NCI-H146 treated with DMSO at 0.1 percent for 48 hours (cell line): ENCODE measurements at regions not wholly inside any gene's neighbourhood (a gene's known extent, or its start where the extent isn't known, plus 50 kb on each side); places are given as distances from the start of the nearest gene placed in this dataset.

ENCODE experiments used
- DNase-seq: peaks from one replicate; lab custom pipeline; 2025; ENCODE audit not compliant: unreplicated experiment; lab: John Stamatoyannopoulos, UW

- no peak for DNase-seq
Measured at GRCh38 chr22:49035818-49036457, 791.7 kb downstream of the BRD1 start.

DNA sequence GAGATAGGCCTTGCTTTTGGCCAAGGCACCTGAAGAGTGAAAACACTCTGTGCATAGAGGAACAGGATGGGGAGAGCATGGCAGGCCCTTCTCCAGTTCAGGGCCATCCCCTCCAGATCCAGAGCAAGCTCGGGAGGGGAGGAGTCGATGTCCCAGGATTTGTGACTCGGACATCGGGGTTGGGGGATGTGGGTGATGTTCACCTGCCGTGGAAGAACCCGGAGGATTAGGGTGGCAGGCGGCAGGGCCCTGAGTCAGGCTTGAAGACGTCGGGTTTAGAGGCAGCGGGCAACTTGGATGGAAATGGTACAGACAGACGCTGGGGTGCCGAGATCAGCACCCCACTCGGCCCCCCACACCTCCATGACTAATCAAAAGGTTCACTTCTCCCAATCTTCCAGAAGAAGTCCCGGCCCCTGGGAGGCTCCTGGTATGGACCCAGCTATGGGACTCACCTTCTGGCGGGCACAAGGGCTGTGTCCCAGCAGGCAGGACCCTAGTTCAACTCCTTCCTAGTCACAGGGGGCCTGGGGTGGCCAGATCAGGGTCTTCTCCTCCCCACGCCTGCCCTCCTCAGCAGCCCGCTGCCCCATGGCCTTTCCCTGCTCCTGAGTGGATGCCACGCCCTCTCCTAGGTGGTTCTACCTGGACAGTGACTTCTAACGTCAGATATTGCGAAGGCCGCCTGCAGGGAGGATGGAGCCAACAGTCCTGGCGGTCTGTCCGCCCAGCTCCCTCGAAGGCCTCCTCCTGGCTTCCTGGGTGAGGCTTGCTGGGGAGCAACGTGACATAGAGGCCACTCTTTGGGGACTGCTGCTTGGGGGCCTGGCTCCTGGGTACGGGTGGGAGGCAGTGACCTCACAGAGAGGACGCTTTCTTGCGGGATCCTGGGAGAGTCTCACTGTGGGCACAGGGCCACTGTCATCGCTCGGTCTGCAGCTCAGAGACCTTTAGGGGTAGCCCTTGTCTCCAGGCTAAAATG, 792.5 kb downstream of the BRD1 start:
- no peak for DNase-seq

DNA sequence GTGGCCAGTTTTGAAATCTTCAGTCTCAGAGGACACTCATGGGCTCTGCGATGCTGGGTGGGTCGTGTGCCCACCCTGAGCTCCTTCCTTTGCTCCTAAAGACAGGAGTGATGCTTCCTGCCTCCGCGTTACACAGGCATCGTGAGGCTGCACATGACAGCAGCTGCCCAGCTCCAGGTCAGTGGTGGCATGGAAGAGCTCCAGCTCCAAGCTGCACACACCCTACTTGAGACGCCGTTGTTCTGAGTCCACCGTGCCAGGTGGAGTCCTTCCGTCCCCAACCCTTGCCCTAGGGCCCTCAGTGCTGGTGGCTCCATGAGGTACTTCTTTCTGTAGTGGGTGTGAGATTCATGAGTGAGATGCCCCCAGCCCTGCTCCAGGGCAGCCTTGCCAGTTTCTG, 794.1 kb downstream of the BRD1 start:
- DNase-seq: no peak

DNA sequence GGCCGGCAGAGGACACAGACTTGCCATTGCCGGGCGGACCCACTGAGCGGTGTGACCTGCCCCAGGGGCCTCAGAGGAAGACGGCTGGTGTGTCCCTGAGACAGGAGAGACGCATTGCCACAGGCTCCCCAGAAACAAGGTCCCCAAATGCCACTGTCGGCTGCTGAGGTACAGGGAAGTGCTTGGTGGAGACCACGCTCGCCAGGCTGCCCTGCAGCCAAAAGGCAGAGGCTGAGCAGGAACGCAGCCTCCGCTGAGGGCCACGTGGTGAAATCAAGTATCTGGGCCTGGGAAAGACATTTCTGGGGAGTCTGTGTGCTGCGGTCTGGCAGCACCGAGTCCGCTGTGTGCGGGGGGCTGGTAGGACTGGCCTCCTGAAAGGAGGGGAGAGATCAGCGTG, 794.9 kb downstream of the BRD1 start:
- DNase-seq: no peak

DNA sequence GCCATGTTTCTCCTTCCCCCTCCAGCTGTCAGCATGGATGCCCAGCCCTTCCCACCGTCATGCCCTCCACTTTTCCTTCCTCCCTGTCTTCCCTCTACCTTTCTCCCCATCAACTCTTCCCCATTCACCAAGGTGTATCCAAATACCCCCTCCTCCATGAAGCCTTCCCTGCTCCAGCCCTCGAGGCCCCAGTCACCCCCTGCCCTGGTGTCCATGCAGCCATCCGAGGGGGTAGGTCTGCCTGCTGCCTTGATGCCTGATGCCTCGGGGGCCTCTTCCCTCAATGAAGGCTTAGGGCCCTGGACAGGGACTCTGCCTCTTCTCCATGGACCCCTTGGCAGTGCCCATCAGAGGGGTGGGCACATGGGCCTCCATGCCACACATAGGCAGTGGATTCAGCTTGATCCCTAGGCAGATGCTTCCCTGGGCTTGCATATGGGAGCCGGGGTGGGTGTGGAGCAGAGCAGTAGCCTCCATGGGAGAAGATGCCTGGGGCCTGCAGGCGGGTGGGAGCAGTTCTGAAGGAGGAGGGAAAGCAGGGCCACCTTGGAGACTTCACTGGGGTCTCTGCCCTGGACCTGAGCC, 795.8 kb downstream of the BRD1 start:
- DNase-seq: no peak

- DNase-seq: no peak
Measured at GRCh38 chr22:49028111-49028510, 799.6 kb downstream of the BRD1 start.

DNA sequence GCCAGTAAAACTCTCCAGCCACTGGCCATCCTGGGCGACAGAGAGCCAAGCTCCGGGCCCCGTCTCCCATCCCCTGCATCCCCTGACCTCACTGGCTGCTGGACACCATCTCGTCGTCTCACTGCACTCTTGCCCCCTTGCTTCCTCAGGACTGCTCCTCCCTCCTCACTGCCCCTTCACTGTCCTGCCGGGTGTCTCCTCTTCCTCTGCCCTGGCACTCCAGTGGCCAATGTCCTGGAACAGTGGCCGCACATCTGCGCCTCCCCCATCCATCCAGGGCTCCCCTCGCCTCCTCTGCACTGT, 800.4 kb downstream of the BRD1 start:
- no peak for DNase-seq

GRCh38 chr22:49026494-49027367, 800.9 kb downstream of the BRD1 start:
- DNase-seq: no peak

DNA sequence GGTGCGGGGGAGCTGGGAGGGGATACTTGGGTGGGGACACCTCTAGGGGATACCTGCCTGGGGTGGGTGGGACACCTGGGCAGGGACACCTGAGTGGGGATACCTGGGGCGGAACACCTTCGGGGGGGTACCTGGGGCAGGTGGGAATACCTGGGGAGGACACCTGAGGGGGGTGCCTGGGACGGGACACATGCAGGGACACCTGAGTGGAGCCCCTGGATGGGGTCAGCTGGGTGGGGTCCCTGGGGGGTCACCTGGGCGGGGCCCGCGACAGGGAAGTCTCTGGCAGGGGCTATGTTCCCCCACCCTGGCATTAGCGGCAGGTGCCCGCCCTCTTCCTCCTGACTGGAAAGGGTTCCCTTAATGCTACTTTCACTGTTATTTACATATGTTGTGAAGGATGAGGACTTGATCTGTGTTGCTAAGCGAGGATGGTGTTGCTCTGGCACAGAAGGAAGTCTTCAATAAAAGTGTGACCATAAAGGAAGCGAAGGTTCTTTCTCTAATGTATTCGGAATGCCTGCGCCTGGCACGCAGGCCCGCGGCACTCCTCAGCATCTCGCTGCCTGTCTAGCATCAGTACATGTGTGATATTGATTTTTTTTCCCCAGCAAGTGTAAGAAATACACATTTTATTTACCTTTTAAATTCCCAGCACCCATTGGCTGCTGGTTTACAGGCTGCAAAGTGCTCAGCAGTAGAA, 801.7 kb downstream of the BRD1 start:
- DNase-seq: no peak

- DNase-seq: no peak
Measured at GRCh38 chr22:49024775-49025440, 802.8 kb downstream of the BRD1 start.

DNA sequence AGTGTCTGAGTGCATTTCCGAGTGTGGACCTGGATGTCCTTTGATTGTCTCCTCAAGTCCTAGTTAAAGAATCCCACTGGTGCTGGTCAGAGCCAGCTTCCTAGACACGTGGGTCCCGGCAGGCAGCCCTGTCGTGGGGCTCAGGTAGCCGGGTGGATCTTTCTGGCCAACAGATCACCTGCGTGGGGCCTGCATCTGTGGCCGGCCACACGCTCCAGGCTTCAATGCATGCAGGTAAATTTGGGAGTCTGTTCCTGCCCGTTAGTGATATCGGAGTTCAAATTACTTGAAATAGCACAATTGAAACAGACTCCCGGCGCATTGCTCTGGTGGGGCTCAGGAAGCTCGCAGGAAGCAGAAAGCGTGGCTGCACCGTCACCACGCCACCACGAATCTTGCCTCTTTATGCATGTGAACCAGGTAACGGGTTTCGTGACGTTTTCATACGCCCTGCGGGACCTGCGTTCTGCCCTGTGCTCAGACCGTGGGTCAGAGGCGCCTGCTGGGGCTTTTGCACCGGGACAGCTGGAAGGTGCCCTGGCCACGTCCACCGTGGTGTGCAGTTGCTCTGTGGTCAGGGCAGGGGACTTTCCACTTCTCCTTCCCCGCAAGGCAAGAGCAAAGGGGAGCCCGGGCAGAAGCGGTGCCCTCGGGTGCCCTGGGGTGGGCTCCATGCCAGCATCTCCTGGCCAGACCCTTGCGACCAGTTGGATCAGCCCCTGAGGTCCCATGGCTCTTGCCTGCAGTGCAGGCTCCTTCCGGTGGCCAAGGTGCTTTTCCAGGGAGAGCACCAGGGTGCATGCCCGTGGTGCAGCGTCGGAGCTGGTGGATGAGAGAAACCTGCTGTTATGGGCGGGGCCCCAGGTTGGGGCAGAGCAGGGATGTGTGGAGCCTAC, 803.5 kb downstream of the BRD1 start:
- no peak for DNase-seq

GRCh38 chr22:49023161-49023878, 804.4 kb downstream of the BRD1 start:
- DNase-seq: no peak

DNA sequence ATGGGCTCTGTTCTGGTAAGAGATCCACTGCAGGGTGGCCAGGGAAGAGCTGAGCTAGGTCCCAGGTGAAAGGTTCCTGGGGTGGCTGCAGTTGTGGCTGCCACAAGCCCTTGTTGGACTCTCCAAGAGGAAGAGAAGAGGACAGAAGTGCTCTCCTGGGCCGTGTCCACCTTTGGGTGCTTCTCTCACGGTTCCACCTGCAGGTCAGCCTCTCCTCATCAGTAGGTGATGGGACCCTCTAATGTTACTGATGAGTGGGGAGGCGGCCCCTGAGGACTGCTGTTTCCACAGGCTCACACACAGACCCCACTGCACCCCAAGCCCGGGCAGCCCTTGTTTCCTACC, 804.9 kb downstream of the BRD1 start:
- no peak for DNase-seq

GRCh38 chr22:49021926-49022815, 805.5 kb downstream of the BRD1 start:
- no peak for DNase-seq

- DNase-seq: peak; percentile 2
Measured at GRCh38 chr22:49021131-49021925, 806.3 kb downstream of the BRD1 start.
